Midbrain (tissue), 1 donor: ENCODE measurements at regions not wholly inside any gene's neighbourhood (a gene's known extent, or its start where the extent isn't known, plus 50 kb on each side); places are given as distances from the start of the nearest gene placed in this dataset.
A peak's percentile ranks its signal among the peaks of the same experiment; 100 is the strongest.
"Not testable (repeated sequence)": the region's sequence is repeated elsewhere in the genome, so short reads cannot be mapped to it uniquely, and the experiment has no call there.

Experiments
- DNase-seq: peaks from one replicate; lab custom pipeline; 2025; lab: John Stamatoyannopoulos, UW

DNA sequence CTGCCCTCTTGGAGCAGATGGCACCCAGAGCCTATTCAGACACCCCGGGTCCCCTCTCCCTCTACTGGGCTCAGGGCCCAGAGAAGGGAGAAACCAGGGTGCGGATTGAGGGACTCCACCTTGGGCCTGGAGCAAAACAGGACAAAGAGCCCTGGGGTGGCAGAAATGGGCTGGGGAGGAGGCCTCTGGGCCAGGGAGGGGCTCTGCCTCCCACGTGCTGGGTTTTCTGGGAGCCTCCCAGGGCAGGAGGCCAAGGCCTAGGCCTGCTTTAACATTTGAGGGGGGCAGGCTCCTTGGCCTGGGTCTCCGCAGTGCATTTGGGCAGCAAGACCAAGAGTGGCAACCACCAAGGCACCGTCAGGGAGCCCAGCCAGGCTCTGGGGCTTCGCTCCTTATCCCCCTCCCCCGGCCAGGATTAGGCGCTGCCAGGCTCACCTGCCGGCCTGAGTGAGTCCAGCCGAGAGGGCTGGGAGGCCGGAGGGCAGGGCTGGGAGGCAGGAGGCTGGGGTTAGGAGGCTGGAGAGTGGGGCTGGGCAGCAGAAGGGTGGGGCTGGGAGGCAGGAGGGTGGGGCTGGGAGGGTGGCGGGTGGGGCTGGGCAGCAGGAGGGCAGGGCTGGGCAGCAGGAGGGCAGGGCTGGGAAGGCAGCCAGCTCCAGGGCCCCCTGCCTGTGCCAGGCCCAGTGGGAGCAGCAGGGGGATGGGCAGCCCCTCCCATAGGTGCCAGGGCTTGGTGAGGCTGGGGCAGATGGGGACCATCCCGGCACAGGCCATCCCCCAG, 101.8 kb upstream of the EIF5 start:
- DNase-seq = no peak

DNA sequence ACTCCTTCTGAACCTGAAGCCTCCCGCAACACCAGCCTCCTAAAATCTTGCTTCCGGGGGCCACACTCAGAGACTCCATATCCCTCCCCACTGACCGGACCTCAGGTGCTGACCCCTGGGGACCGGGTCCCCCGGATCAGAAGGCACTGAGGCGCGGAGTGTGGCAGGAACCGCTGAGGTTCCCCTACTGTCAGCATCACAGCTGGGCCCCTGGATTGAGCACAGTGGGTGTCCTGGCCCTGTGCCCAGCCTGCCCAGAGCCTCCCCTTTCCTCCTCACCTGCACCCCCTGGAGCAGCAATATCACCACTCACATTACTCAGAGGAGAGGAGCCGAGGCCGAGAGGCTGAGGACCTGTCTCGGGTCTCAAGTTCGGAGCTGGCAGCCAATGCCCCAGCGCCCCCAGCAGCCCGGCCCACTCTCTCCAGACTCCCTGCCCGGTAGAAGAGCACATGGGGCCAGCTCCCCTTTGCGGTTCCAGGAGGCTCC, 101.2 kb upstream of the EIF5 start:
- DNase-seq = no peak

DNA sequence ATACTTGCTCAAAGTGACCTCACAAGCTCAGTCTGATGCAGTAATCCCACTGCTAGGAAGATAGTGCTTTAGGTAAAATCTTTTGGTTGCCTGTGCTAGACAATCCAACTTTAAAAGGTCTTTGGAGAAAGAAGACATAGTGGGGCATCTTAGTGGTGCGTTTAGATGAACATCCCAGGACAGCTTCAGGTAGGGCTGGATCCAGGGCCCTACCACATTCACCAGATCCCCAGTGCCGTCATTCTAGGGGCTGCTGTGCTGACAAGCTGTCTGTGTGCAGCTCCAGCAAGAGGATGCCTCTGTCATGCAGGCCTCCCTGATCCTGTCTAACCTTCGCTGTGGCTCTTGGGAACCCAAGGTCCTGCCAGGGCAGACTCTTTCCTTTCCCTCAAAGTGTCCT, 100.7 kb upstream of the EIF5 start:
- DNase-seq = no peak

DNA sequence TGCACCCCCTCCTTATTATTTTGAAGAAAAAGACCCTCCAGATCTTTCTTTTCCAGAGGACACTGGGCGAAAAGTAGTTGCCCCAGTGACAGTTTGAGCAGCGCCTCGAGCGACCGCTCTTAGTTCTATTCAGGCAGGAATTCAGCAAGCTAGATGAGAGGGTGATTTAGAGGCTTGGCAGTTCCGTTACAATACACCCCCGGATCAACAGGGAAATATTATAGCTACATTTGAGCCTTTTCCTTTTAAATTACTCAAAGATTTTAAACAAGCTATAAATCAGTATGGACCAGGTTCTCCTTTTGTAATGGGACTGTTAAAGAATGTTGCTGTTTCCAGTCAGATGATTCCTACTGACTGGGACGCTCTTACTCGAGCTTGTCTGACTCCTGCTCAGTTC, 99.2 kb upstream of the EIF5 start:
- DNase-seq = not testable (repeated sequence)

DNA sequence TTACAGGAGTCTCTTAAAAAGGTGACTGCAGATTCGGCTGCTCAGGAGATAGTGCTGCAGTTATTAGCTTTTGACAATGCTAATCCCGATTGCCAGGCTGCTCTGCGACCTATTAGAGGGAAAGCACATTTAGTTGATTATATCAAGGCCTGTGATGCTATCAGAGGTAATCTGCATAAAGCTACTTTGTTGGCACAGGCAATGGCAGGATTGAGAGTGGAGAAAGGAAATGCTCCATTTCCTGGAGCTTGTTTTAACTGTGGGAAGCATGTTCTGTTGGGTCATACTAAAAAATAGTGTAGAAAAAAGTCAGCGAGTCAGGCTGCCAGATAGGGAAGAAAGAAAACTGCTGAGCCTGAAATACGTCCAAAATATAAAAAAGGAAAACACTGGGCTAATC, 98.5 kb upstream of the EIF5 start:
- DNase-seq = not testable (repeated sequence)

DNA sequence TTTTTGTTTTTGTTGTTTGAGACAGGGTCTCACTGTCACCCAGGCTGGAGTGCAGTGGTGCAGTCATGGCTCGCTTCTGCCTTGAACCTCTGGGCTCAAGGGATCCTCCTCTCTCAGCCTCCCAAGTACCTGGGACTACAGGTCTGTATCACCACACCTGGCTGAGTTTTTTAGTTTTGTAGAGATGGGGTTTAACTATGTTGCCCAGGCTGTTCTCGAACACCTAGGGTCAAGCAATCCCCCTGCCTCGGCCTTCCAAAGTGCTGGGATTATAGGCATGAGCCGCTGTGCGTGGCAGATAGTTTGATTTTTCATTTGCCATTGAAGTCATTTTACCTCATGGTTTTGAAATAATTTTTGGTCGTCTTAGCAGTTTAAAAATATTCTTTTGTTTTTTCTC, 94.3 kb upstream of the EIF5 start:
- DNase-seq = no peak

DNA sequence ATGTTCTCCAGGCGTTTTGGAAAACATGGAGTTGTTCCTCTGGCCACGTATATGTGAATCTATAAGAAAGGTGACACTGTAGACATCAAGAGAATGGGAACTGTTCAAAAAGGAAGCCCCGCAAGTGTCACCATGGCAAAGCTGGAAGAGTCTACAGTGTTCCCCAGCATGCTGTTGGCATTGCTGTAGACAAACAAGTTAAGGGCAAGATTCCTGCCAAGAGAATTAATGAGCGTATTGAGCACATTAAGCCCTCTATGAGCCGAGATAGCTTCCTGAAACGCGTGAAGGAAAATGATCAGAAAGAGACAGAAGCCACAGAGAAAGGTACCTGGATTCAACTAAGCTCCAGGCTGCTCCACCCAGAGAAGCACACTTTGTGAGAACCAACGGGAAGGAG, 92.5 kb upstream of the EIF5 start:
- DNase-seq = no peak

DNA sequence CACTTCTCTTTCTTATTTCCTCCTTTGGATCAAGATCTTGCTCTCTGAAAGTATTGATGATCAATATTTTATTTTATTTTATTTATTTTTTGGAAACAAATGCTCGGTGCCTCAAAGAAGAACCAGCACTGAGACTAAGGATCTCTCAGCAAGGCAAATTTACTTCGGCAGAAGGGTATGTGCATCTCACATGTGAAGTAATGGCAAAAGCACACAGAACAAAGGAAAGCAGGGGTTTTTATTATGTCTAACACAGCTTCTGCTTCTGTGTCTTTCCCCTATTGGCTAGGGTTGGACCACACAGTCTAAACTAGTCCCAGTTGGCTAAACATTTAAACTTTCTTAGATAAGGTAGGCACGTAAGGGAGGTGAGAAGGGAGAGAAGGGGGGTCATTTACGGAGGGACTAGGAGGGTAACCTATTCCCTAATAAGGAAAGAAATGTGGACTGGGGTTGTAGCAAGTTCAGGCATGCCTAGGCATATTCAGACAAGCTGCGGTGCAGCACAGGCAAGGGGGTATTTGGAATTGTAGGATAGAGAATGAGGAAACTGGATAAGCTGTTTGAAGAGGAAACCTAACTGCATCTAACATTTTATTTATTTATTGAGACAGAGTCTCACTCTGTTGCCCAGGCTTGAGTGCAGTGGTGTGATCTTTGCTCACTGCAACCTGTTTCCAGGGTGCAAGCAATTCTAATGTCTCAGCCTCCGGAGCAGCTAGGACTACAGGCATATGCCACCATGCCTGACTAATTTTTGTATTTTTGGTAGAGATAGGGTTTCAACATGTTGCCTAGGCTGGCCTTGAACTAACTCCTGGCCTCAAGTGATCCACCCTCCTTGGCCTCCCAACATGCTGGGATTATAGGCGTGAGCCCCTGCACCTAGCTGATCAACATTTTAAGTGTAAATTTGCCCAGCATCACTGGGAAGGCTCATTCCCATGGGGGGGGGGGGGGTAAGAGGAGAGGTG, 90.0 kb upstream of the EIF5 start:
- no peak for DNase-seq

DNA sequence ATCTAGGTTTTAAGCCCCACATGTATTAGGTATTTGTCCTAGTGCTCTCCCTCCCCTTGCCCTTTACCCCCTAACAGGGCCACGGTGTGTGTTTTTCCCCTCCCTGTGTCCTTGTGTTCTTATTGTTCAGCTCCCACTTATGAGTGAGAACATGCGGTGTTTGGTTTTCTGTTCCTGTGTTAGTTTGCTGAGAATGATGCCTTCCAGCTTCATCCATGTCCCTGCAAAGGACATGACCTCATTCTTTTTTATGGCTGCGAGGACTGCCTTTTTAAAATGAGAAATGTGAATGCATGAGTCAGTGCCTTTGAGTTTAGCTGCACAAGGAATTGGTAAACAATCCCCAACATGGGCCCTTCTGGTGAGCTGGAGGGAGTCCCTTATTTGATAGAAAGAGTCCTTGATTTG, 88.4 kb upstream of the EIF5 start:
- DNase-seq = not testable (repeated sequence)

DNA sequence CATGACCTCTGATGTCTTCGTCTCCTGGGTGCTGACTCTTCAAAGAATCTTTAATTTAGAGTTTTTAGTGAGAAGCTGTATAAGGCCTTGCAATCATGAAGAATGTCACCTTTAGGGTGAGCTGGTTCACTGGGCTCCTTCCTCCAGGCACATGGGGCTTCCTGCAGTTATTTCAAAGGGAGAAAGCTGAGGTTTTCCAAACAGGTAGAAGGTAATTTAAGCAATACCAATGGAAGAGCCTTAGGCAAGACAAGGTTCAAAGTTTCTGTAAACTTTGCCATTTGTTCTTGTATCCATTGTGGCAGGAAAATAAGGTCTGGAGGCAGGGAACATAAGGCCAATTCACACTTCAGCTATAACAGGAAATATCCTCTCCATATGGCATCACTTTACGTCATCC, 88.0 kb upstream of the EIF5 start:
- no peak for DNase-seq

DNA sequence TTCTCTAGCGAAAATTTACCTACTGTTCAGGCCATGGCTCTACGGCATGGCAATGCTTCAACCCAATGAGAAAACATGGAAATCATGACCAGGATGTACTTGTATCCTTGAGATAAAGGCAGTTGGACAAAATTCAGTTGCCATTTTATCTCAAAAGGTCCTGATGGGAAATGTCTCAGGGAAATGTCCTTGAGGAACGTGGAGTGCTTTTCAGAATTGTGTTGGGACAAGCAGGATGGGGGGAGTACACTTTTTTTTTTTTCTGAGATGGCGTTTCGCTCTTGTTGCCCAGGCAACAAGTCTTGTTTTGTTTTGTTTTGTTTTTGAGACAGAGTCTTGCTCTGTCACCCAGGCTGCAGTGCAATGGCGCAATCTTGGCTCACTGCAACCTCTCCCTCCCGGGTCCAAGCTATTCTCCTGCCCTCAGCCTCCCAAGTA, 86.8 kb upstream of the EIF5 start:
- DNase-seq = no peak

DNA sequence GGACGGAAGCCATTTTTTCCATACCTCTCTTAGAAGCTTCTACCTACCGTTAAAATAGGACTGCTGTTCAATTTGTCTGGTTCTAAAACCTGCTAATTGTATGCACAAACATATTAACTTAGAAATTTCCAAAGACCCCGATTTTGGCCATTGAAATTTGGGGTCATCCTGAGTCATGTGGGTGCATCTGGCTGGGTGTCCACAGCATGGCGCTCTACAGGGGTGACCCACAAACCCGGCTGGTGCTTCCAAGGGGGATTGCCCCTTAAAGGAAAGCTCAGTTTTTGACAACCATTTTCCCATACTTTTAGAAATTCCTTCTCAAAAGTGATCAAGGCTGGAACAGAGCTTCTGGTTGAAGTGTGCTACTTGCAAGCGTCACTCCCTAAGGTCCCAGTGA, 83.9 kb upstream of the EIF5 start:
- DNase-seq = no peak

DNA sequence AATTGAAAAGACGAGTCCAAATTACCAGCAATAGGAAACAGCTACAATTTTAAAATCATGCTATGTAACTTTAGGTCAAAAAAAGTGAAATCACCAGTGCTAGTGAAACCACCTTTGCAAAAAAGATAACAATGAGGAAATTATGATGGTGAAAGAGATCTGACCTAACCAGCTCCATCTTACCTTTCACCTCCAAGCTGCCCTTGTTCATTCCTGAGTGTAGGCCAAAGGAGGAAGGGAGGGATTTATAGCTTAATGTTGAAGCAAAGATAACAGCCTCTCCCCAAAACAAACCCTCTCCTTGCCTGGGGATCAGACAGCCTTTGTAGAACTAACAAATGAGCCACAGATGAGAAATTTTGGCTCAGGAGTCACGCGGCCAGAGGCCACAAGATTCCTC, 83.2 kb upstream of the EIF5 start:
- no peak for DNase-seq

DNA sequence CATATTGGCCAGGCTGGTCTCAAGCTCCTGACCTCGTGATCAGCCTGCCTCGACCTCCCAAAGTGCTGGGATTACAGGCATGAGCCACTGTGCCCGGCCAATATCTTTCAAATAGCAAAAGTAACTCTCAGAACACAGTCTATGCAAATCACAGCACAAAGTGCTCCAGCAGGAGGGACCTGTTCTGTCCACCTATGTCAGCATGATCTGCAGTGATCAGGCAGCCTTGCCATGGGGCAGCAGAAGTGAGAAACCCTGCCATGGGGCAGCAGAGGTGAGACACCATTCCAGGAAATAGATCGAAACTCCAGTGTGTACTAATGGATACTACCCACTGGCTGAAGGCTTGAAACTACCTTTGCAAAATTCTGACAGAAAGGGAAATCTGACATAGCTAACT, 78.5 kb upstream of the EIF5 start:
- no peak for DNase-seq

DNA sequence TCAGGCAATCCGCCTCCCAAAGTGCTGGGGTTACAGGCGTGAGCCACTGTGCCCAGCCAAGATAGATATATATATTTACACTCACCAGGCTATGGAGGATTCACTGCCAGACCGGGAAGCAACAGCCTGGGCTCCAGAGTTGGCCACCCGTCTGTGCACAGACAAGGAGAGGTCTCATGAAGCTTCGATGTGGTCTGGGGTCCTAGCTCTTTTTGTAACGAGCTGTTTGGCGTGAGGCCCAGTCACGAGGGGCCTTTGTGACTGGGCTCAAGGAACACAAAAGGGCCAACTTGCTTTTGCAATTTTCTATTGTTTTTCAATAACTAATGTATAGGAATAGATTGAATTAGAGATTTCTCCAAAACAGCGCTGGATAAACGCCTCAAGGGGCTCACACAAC, 77.6 kb upstream of the EIF5 start:
- DNase-seq = no peak

DNA sequence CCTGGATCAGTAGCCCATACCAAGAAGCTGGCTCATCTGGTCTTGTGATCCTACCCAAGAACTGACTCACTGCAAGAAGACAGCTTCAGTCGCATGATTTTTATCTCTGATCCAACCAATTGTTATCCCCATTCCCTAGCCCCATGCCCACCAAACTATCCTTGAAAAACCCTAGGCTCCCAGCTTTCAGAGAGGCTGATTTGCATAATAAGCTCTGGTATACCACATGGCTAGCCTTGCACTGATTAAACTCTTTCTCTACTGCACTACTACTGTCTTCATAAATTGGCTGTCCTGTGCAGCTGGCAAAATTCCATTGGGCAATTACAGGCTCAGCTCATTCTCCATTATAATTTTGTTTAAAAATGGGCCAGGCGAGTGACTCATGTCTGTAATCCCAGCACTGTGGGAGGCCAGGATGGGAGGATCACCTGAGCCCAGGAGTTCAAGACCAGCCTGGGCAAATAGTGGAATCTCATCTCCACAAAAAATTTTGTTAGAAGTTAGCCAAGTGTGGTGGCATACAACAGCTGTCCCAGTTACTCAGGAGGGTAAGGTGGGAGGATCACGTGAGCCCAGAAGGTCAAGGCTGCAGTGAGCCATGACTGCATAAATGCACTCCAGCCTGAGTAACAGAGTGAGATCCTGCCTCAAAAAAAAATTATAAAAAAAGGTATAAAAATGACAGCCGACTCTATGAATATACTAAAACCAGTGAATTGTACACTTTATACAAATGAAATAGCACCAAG, 76.7 kb upstream of the EIF5 start:
- DNase-seq = no peak

DNA sequence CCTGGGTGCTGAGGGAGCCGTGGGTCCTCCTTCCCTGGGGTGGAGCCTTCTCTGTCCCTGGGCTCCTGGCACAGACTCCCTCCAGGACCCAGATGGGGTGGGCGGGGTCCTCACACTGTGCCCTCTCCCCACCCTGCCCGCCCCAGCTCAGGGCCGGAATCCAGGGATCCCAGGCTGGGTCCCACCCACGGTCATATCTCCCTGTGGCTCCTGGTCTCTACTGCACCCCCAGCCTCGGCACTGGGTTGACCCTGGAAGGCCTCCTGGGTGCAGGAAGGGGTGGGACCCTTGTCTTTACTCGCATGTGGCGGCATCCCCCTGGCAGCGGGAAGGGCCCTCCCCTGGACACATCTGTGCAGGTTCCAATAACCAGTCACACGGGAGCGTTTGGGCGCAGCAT, 75.8 kb upstream of the EIF5 start:
- no peak for DNase-seq

DNA sequence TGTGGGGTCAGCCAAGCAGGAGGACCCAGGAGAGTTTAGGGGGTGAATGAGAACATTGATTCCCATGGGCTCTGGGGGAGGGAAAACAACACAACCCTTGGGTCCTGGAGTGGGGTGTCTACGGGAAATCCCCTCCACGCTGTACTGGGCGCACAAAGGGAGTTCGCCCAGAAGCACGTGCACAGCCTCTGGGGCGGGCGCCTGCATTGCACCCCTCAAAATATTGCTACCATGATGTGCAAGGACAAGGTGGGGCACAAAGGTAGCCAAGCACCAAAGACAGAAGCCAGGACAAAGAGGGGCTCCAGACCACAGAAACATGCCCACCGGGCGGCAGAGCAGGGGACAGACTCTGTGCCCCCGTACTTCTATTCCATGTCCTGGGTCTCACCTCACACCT, 74.9 kb upstream of the EIF5 start:
- DNase-seq = no peak

DNA sequence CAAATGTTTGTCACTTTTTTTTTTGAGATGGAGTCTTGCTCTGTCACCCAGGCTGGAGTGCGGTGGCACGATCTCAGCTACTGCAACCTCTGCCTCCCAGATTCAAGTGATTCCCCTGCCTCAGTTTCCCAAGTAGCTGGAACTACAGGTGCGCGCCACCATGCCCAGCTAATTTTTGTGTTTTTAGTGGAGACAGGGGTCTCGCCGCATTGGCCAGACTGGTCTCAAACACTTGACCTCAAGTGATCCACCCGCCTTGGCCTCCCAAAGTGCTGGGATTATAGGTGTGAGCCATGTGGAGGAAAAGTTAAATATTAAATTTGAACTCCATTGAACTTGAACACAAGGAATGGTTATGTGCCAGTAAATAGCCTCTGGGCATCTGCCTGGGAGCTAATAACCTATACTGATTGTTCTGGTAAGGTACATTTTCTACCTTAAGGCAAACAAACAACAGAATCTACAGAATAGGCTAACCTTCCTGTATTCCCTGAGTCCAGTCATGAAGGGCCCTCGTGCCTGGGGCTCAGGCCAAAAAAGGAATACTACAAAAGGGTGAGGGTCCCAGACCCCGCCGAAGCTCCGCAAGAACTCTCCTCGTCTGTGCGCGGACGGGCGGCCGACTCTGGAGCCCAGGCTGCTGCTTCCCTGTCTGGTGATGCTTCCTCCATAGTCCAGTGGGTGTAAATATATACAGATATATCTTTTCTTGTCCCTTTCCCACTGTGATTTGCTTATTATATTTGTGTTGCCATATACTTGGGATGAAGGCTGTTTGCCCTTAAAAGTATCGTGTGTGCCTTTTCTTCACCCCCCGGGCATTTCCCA, 74.0 kb upstream of the EIF5 start:
- no peak for DNase-seq

DNA sequence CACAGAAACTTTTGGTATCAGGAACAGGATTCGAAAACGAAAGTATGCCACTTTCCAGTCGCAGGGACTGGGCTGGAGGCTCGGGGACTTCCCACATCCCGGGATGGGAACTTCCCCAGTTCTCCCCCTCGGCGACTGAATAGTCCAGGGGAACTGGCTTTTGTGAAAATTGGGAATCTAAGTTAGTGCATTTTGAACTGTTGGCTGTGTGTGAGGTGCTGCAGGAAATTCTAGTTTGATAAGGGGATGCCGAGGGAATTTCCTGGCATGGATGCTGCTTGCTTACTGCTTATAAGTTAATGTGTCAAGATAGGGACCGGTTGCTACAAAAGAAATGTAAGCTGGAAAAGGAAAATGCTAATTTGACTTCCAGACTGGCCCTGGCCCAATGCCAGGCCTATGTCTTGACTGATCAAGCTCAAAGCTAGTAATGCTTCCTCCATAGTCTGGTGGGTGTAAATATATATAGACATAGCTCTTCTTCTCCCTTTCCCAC, 73.4 kb upstream of the EIF5 start:
- DNase-seq = peak; percentile 34

DNA sequence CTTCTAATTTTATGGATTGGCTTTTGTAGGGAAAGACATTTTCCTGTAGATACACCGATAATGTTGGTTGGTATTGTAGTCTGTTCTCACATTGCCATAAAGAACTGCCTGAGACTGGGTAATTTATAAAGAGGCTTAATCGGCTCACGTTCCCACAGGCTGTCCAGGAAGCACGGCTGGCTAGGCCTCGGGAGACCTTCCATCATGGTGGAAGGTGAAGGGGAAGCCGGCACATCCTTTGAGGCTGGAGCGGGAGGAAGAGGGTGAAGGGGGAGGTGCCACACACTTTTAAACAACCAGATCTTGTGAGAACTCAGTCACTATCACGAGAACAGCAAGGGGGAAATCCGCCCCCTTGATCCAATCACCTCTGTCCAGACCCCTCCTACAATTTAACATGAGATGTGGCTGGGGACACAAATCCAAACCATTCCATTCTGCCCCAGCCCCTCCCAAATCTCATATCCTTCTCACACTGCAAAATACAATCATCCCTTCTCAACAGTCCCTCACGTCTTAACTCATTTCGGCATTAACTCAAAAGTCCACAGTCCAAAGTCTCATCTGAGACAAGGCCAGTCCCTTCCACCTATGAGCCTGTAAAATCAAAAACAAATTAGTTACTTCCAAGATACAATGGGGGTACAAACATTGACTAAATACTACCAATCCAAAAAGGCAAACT, 66.7 kb upstream of the EIF5 start:
- DNase-seq = no peak
